CD8-positive, alpha-beta memory T cell (primary cell): ENCODE measurements at regions not wholly inside any gene's neighbourhood (a gene's known extent, or its start where the extent isn't known, plus 50 kb on each side); places are given as distances from the start of the nearest gene placed in this dataset.

Experiments used
- CTCF ChIA-PET: fragments of 350-600 bp; sonication (Branson Sonifier 250); formaldehyde crosslinking; loops from one replicate; lab custom pipeline; 2021; ENCODE audit warnings: antibody characterized with exemption; lab: Charles Lee
- POLR2A ChIA-PET: fragments of 350-600 bp; sonication (Branson Sonifier 250); formaldehyde crosslinking; loops from one replicate; lab custom pipeline; 2021; ENCODE audit warnings: antibody characterized with exemption; lab: Charles Lee
- DNase-seq, 5 donors: peaks; one replicate each; pipeline versions ENCODE4 v3.0.0 to v3.0.0-alpha.2; 2020 to 2022; ENCODE audit warnings: mixed read lengths in 1 of 5
- H3K27ac ChIP-seq: one replicate; pipeline ENCODE4 v1.7.0; 2013; ENCODE audit warnings: low read depth, mild to moderate bottlenecking, low read length, moderate library complexity
- H3K27me3 ChIP-seq: 2 replicates; pipeline ENCODE4 v1.7.0; 2013; ENCODE audit warnings: low read length, mild to moderate bottlenecking; ENCODE audit not compliant: insufficient read depth, poor library complexity, severe bottlenecking
- H3K36me3 ChIP-seq: 2 replicates; pipeline ENCODE4 v1.7.0; 2013; ENCODE audit warnings: mild to moderate bottlenecking, low read length, moderate library complexity; ENCODE audit not compliant: insufficient read depth
- H3K4me1 ChIP-seq: 2 replicates; pipeline ENCODE4 v1.7.0; 2013; ENCODE audit warnings: mild to moderate bottlenecking, low read length, moderate library complexity; ENCODE audit not compliant: insufficient read depth
- H3K4me3 ChIP-seq: 2 replicates; pipeline ENCODE4 v1.7.0; 2013; ENCODE audit warnings: mild to moderate bottlenecking, low read length
- H3K9me3 ChIP-seq: 2 replicates; pipeline ENCODE4 v1.7.0; 2013; ENCODE audit warnings: mild to moderate bottlenecking, low read length
- H3K27ac Mint-ChIP-seq, 8 donors: one replicate each; pipeline ENCODE4 v1.8.0; 2020 to 2021; ENCODE audit warnings: mixed read lengths in 8 of 8, mild to moderate bottlenecking in 6 of 8, inconsistent platforms in 3 of 8, moderate library complexity in 3 of 8
- H3K27me3 Mint-ChIP-seq, 2 donors: one replicate each; pipeline ENCODE4 v1.8.0; 2020 to 2021; ENCODE audit warnings: mixed read lengths in 2 of 2, mild to moderate bottlenecking in 1 of 2, moderate library complexity in 1 of 2
- H3K36me3 Mint-ChIP-seq, 3 donors: one replicate each; pipeline ENCODE4 v1.8.0; 2020 to 2021; ENCODE audit warnings: mixed read lengths in 3 of 3, inconsistent platforms in 1 of 3, mild to moderate bottlenecking in 1 of 3
- H3K4me1 Mint-ChIP-seq, 3 donors: one replicate each; pipeline ENCODE4 v1.8.0; 2020 to 2021; ENCODE audit warnings: mixed read lengths in 3 of 3, inconsistent platforms in 1 of 3, mild to moderate bottlenecking in 1 of 3
- H3K4me3 Mint-ChIP-seq, 7 donors: one replicate each; pipeline ENCODE4 v1.8.0; 2020 to 2021; ENCODE audit warnings: mixed read lengths in 7 of 7, mild to moderate bottlenecking in 6 of 7, moderate library complexity in 4 of 7, inconsistent platforms in 2 of 7
- H3K9me3 Mint-ChIP-seq, 5 donors: one replicate each; pipeline ENCODE4 v1.8.0; 2020 to 2022; ENCODE audit warnings: mixed read lengths in 5 of 5, mild to moderate bottlenecking in 3 of 5, moderate library complexity in 2 of 5, inconsistent platforms in 1 of 5

DNA sequence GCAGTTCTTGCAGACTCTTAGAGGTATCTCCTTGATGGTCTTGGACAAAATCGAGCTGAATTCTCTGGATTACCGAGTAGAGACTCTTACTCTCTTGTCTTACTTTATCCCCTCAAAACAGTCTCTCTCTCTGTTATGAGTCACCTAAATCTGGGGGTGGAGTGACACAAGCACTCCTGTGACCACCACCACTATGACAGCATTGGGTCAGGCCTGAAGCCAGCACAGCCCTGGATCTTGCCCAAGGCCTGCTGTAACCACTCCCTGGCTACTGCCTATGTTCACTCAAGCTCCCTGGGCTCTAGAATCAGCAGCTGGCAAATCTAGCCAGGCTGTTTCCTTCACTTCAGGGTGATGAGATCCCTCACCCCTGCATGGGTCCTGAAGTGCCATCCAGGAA lies 662.5 kb downstream of the LUZP2 start:
- H3K4me3 ChIP-seq, result no peak overlapping the region

DNA sequence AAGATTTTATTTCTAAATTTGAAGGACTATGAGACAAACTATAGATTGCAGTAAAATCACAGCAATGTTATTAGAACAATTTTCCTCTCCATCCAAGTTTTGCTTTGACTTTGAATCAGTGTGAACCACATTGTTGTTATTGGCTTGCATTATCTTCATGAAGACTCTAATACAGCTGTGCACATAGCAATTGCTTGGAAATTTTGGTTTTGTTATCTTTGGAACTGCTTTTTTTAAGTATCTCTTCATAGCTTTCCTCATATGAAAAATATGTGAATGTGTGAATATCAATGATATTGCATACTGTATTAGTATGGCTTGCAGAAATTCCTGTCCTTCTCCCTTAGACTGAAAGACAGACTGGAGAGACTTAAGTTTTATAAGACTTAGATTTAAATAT lies 666.6 kb downstream of the LUZP2 start:
- Histone ChIP-seq H3K4me1 (no peaks in the 10 kb centered on the region), H3K4me3 (no peak overlapping the region), H3K9me3 (no peaks in the 10 kb centered on the region), H3K27me3 (no peaks in the 10 kb centered on the region), H3K27ac (no peak overlapping the region), H3K36me3 (no peaks in the 10 kb centered on the region)
- H3K27me3 Mint-ChIP-seq, result no peaks in the 10 kb centered on the region
- H3K4me1 Mint-ChIP-seq, result no peaks in the 10 kb centered on the region
- DNase-seq, result no peak
- peaks cover 11 to 30% (median 19%) of the 10 kb centered on the region in 5 donors for H3K9me3 Mint-ChIP-seq
- no peaks in the 10 kb centered on the region for H3K36me3 Mint-ChIP-seq
- CTCF ChIA-PET, result no interaction called here
- POLR2A ChIA-PET, result no interaction called here
- H3K4me3 Mint-ChIP-seq, result no peak overlapping the region
- H3K27ac Mint-ChIP-seq, result no peak overlapping the region

More for the DNA sequence above, 662.5 kb downstream of the LUZP2 start:
- Histone ChIP-seq H3K27me3 (no peaks in the 10 kb centered on the region), H3K27ac (no peak overlapping the region), H3K4me1 (no peaks in the 10 kb centered on the region), H3K9me3 (no peaks in the 10 kb centered on the region), H3K36me3 (no peaks in the 10 kb centered on the region)
- CTCF ChIA-PET, result no interaction called here
- Mint-ChIP-seq H3K36me3 (no peaks in the 10 kb centered on the region), H3K27ac (no peak overlapping the region), H3K4me1 (no peaks in the 10 kb centered on the region), H3K27me3 (peaks cover 0 to 2% of the 10 kb centered on the region in 2 donors), H3K9me3 (peaks cover 3 to 37% (median 18%) of the 10 kb centered on the region in 5 donors), H3K4me3 (no peak overlapping the region)
- POLR2A ChIA-PET, result no interaction called here
- DNase-seq, result no peak

DNA sequence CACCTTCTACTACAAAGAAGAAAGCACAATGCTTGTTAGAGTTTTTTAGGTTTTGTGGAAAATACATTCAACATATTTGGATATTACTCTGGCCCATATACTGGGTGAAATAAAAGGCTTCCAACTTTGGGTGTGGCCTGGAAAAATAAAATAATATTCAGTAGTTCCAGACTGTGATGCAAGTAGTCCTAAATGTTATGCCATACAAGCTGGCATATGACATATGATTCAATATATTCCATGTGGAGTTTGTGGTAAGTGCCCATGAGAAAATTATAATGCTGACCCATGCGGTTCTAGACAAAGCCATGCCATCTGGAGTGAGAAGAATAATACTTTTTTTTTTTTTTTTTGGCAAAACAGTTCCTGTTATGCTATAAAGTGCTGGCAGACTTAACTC lies 683.3 kb downstream of the LUZP2 start:
- H3K36me3 ChIP-seq, result no peaks in the 10 kb centered on the region
- H3K9me3 ChIP-seq, result no peaks in the 10 kb centered on the region
- Mint-ChIP-seq H3K4me1 (no peaks in the 10 kb centered on the region), H3K4me3 (no peak overlapping the region), H3K9me3 (peaks cover 0 to 56% (median 12%) of the 10 kb centered on the region in 5 donors), H3K27me3 (no peaks in the 10 kb centered on the region), H3K27ac (no peak overlapping the region), H3K36me3 (no peaks in the 10 kb centered on the region)
- DNase-seq, result no peak
- no peak overlapping the region for H3K4me3 ChIP-seq
- CTCF ChIA-PET, result no interaction called here
- H3K27ac ChIP-seq, result no peak overlapping the region
- no peaks in the 10 kb centered on the region for H3K4me1 ChIP-seq
- no peaks in the 10 kb centered on the region for H3K27me3 ChIP-seq
- POLR2A ChIA-PET, result no interaction called here

DNA sequence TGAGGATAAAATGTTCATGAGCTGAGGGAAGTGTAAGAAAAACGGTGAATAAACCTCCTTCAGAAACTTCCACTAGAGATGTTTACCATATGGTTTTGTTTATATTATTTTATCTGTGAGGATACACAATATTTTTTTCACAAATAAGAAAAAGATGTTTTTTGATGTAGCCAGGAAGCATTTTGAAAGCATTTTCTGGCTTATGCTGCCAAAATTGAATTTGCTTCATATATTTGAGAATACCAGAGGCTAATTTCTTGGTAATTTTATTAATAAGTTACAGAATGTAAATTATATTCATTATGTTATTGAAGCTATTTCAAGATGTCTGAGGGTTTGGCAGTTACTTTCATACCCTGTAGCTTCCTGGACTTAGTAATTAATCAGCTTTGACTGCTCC lies 686.6 kb downstream of the LUZP2 start:
- no peak for DNase-seq
- H3K27ac ChIP-seq, result no peak overlapping the region
- H3K4me3 ChIP-seq, result no peak overlapping the region
- ChIA-PET POLR2A (no interaction called here), CTCF (no interaction called here)
- H3K9me3 ChIP-seq, result no peaks in the 10 kb centered on the region
- H3K27ac Mint-ChIP-seq, result no peak overlapping the region
- H3K4me1 Mint-ChIP-seq, result no peaks in the 10 kb centered on the region
- no peaks in the 10 kb centered on the region for H3K36me3 Mint-ChIP-seq
- no peaks in the 10 kb centered on the region for H3K4me1 ChIP-seq
- H3K9me3 Mint-ChIP-seq, result peaks cover 1 to 48% (median 9%) of the 10 kb centered on the region in 5 donors
- H3K27me3 Mint-ChIP-seq, result no peaks in the 10 kb centered on the region
- H3K4me3 Mint-ChIP-seq, result no peak overlapping the region
- no peaks in the 10 kb centered on the region for H3K36me3 ChIP-seq
- no peaks in the 10 kb centered on the region for H3K27me3 ChIP-seq

DNA sequence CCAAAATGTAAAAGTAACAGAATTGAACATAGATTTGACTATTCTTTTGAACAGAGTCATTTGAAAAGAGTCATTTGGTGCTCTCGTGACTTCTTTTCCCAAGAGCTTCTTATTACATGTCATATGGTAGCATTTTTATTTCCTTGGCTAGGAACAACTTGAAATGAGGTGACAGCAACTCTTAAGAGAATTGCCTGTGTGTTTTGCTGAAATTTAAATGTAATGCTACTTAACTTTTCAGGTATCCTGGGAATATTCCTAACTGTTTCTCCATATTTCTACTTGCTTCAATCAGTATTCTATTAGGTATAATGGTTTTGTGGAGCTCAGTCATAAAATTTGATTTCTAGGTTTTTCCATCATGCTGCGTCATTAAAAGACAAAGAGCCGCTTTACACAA lies 700.7 kb downstream of the LUZP2 start:
- POLR2A ChIA-PET, result no interaction called here
- no peak overlapping the region for H3K27ac Mint-ChIP-seq
- H3K4me1 Mint-ChIP-seq, result no peaks in the 10 kb centered on the region
- H3K4me3 ChIP-seq, result no peak overlapping the region
- H3K36me3 ChIP-seq, result no peaks in the 10 kb centered on the region
- no peaks in the 10 kb centered on the region for H3K27me3 Mint-ChIP-seq
- H3K27ac ChIP-seq, result no peak overlapping the region
- no peak overlapping the region for H3K4me3 Mint-ChIP-seq
- CTCF ChIA-PET, result no interaction called here
- no peaks in the 10 kb centered on the region for H3K9me3 ChIP-seq
- no peak for DNase-seq
- no peaks in the 10 kb centered on the region for H3K4me1 ChIP-seq
- H3K36me3 Mint-ChIP-seq, result no peaks in the 10 kb centered on the region
- no peaks in the 10 kb centered on the region for H3K27me3 ChIP-seq
- peaks cover 2 to 35% (median 6%) of the 10 kb centered on the region in 5 donors for H3K9me3 Mint-ChIP-seq

DNA sequence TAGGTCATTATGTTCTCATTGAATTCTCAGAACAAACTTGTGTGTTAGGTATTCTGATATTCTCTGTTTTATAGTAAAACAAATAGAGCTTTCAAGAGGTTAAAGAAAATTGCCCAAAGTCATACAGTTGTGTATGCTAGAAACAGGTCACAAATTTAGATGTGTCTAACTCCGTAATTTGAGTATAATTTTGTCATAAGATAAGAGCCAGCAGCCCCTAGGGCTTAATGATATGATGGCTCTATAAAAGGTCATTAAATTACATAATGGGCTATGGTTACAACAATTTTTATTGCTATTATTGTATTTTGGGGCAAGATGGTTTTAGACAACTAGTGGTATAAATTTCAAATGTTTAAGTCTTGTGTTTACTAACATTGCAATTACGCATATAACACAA lies 701.9 kb downstream of the LUZP2 start:
- H3K36me3 Mint-ChIP-seq, result no peaks in the 10 kb centered on the region
- no peak for DNase-seq
- POLR2A ChIA-PET, result no interaction called here

DNA sequence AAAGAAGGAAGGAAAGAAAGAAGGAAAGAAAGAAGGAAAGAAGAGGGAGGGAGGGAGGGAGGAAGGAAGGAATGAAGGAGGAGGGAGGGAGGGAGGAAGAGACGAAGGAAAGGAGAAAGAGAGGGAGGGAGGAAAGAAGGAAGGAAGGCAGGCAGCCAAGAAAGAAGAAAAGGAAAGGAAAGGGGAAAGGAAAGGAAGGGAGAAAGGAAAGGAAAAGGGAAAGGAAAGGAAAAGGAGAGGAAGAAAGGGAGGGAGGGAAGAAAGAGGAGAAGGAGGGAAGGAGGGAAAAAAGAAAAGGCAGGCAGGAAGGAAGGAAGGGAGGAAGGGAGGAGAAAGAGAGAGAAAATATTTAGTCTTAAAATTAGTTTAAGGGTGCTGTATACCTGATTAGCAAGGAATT lies 704.1 kb downstream of the LUZP2 start:
- Mint-ChIP-seq H3K27me3 (no peaks in the 10 kb centered on the region), H3K27ac (no peak overlapping the region), H3K4me1 (no peaks in the 10 kb centered on the region), H3K9me3 (peaks cover 4 to 36% (median 6%) of the 10 kb centered on the region in 5 donors), H3K4me3 (no peak overlapping the region), H3K36me3 (no peaks in the 10 kb centered on the region)
- POLR2A ChIA-PET, result no interaction called here
- Histone ChIP-seq H3K9me3 (no peaks in the 10 kb centered on the region), H3K27ac (no peak overlapping the region), H3K36me3 (no peaks in the 10 kb centered on the region), H3K27me3 (no peaks in the 10 kb centered on the region), H3K4me1 (no peaks in the 10 kb centered on the region), H3K4me3 (no peak overlapping the region)
- DNase-seq, result no peak
- CTCF ChIA-PET, result no interaction called here

More for the DNA sequence above, 701.9 kb downstream of the LUZP2 start:
- Histone ChIP-seq H3K36me3 (no peaks in the 10 kb centered on the region), H3K4me3 (no peak overlapping the region), H3K27me3 (no peaks in the 10 kb centered on the region), H3K9me3 (no peaks in the 10 kb centered on the region), H3K27ac (no peak overlapping the region), H3K4me1 (no peaks in the 10 kb centered on the region)
- peaks cover 4 to 41% (median 7%) of the 10 kb centered on the region in 5 donors for H3K9me3 Mint-ChIP-seq
- H3K27ac Mint-ChIP-seq, result no peak overlapping the region
- no peaks in the 10 kb centered on the region for H3K27me3 Mint-ChIP-seq
- CTCF ChIA-PET, result no interaction called here
- no peaks in the 10 kb centered on the region for H3K4me1 Mint-ChIP-seq
- H3K4me3 Mint-ChIP-seq, result no peak overlapping the region

DNA sequence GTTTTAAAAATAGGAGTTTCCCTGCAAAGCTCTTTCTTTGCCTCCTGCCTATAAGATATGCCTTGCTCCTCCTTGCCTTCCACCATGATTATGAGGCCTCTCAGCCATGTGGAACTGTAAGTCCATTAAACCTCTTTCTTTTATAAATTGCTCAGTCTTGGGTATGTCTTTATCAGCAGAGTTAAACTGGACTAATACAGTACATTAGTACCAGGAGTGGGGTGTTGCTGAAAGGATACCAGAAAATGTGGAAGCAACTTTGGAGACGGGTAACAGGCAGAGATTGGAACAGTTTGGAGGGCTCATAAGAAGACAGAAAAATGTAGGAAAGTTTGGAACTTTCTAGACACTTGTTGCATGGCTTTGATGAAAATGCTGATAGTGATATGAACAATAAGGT lies 709.9 kb downstream of the LUZP2 start:
- no peak for DNase-seq
- H3K4me3 ChIP-seq, result no peak overlapping the region
- H3K4me1 ChIP-seq, result no peaks in the 10 kb centered on the region
- H3K36me3 ChIP-seq, result no peaks in the 10 kb centered on the region
- H3K9me3 Mint-ChIP-seq, result peaks cover 14 to 41% (median 17%) of the 10 kb centered on the region in 5 donors
- H3K27ac Mint-ChIP-seq, result no peak overlapping the region
- no peaks in the 10 kb centered on the region for H3K9me3 ChIP-seq
- POLR2A ChIA-PET, result no interaction called here
- no peak overlapping the region for H3K27ac ChIP-seq
- CTCF ChIA-PET, result no interaction called here
- H3K4me1 Mint-ChIP-seq, result no peaks in the 10 kb centered on the region
- H3K4me3 Mint-ChIP-seq, result no peak overlapping the region
- no peaks in the 10 kb centered on the region for H3K36me3 Mint-ChIP-seq
- H3K27me3 Mint-ChIP-seq, result no peaks in the 10 kb centered on the region
- H3K27me3 ChIP-seq, result no peaks in the 10 kb centered on the region
